Tibial artery (tissue), 4 donors: ENCODE measurements at regions not wholly inside any gene's neighbourhood (a gene's known extent, or its start where the extent isn't known, plus 50 kb on each side); places are given as distances from the start of the nearest gene placed in this dataset.

Source experiments
- DNase-seq, 2 donors: peaks; one replicate each; pipeline ENCODE4 v3.0.0-alpha.2; 2019
- H3K27ac ChIP-seq, 2 donors: fragments of 200-600 bp; sonication (generic) in 1 of 2; 1 replicate in 1 of 2; 2 replicates in 1 of 2; pipeline ENCODE4 v1.5.1; 2018 to 2019; ENCODE audit warnings: mild to moderate bottlenecking in 1 of 2
- H3K27me3 ChIP-seq, 2 donors: fragments of 200-600 bp; sonication (generic) in 1 of 2; one replicate each; pipeline versions ENCODE4 v1.5.1 to v1.6.0; 2016 to 2019
- H3K36me3 ChIP-seq, 3 donors: fragments of 200-600 bp; sonication (generic) in 2 of 3; one replicate each; pipeline ENCODE4 v1.5.1; 2016 to 2019; ENCODE audit warnings: mild to moderate bottlenecking in 2 of 3
- H3K4me1 ChIP-seq, 4 donors: fragments of 200-600 bp; sonication (generic) in 2 of 4; 1 replicate in 3 of 4; 2 replicates in 1 of 4; pipeline ENCODE4 v1.5.1; 2016 to 2019
- H3K4me3 ChIP-seq, 2 donors: fragments of 200-600 bp; sonication (generic) in 1 of 2; 1 replicate in 1 of 2; 2 replicates in 1 of 2; pipeline ENCODE4 v1.5.1; 2018 to 2019; ENCODE audit warnings: mild to moderate bottlenecking in 2 of 2
- H3K9me3 ChIP-seq, 3 donors: fragments of 200-600 bp; sonication (generic) in 1 of 3; one replicate each; pipeline ENCODE4 v1.5.1; 2016 to 2019
- CTCF ChIP-seq, 2 experiments: fragments of 200-600 bp in 1 of 2; fragments of 450-650 bp in 1 of 2; IDR thresholded peaks; one replicate each; pipeline ENCODE4 v1.5.1; 2017 to 2019; ENCODE audit warnings: antibody characterized with exemption in 2 of 2, mild to moderate bottlenecking in 1 of 2, moderate library complexity in 1 of 2
- intact Hi-C: fragments of 100-400 bp; cut with DNase I; formaldehyde crosslinking; loops from one replicate; pipeline ENCODE4 v1.15.0; 2023; ENCODE audit warnings: low total_unique reads

- no peak for DNase-seq
- TF ChIP-seq CTCF (IDR thresholded peaks at IDR 0.05) = no peak
- no peaks in the 10 kb centered on the region for H3K4me1 ChIP-seq
- H3K9me3 ChIP-seq = no peaks in the 10 kb centered on the region
- no peak overlapping the region for H3K4me3 ChIP-seq
- no peaks in the 10 kb centered on the region for H3K36me3 ChIP-seq
- H3K27ac ChIP-seq = no peak overlapping the region
- intact Hi-C loops = no loop called here
- no peaks in the 10 kb centered on the region for H3K27me3 ChIP-seq
Measured at GRCh38 chr5:28780083-28780692, 1741.8 kb upstream of the CDH9 start.

- no peaks in the 10 kb centered on the region for H3K36me3 ChIP-seq
- intact Hi-C loops = no loop called here
- no peaks in the 10 kb centered on the region for H3K9me3 ChIP-seq
- H3K4me1 ChIP-seq = no peaks in the 10 kb centered on the region
- H3K4me3 ChIP-seq = no peak overlapping the region
- no peak overlapping the region for H3K27ac ChIP-seq
- no peak for DNase-seq
- no peak for TF ChIP-seq CTCF (IDR thresholded peaks at IDR 0.05)
- H3K27me3 ChIP-seq = no peaks in the 10 kb centered on the region
Measured at GRCh38 chr5:28779161-28779754, 1740.9 kb upstream of the CDH9 start.

- Histone ChIP-seq H3K9me3 (no peaks in the 10 kb centered on the region), H3K4me1 (no peaks in the 10 kb centered on the region), H3K27me3 (no peaks in the 10 kb centered on the region), H3K27ac (no peak overlapping the region), H3K36me3 (no peaks in the 10 kb centered on the region), H3K4me3 (no peak overlapping the region)
- intact Hi-C loops = no loop called here
- no peak for TF ChIP-seq CTCF (IDR thresholded peaks at IDR 0.05)
- no peak for DNase-seq
Measured at GRCh38 chr5:28770307-28770706, 1731.9 kb upstream of the CDH9 start.

GRCh38 chr5:28766565-28767158 is 1728.3 kb upstream of the CDH9 start:
- peak; percentile 46 to 56 for TF ChIP-seq CTCF (IDR thresholded peaks at IDR 0.05)
- peaks cover 0 to 15% (median 0%) of the 10 kb centered on the region in 4 donors for H3K4me1 ChIP-seq
- H3K4me3 ChIP-seq = no peak overlapping the region
- no peak for DNase-seq
- H3K27ac ChIP-seq = no peak overlapping the region
- intact Hi-C loops = loop anchor here (5.0 kb wide), 1 partner anchor 284 kb away; no protein-coding TSS in a partner anchor
- H3K36me3 ChIP-seq = no peaks in the 10 kb centered on the region
- no peaks in the 10 kb centered on the region for H3K27me3 ChIP-seq
- no peaks in the 10 kb centered on the region for H3K9me3 ChIP-seq

- Histone ChIP-seq H3K4me1 (no peaks in the 10 kb centered on the region), H3K27ac (no peak overlapping the region), H3K36me3 (no peaks in the 10 kb centered on the region), H3K27me3 (no peaks in the 10 kb centered on the region), H3K4me3 (no peak overlapping the region), H3K9me3 (no peaks in the 10 kb centered on the region)
- no peak for DNase-seq
- intact Hi-C loops = no loop called here
- no peak for TF ChIP-seq CTCF (IDR thresholded peaks at IDR 0.05)
Measured at GRCh38 chr5:28751396-28751795, 1713.0 kb upstream of the CDH9 start.
